Body of pancreas (tissue), 4 donors: ENCODE measurements at regions not wholly inside any gene's neighbourhood (a gene's known extent, or its start where the extent isn't known, plus 50 kb on each side); places are given as distances from the start of the nearest gene placed in this dataset.

Experiments
- POLR2A ChIP-seq, 3 donors: fragments of 450-650 bp; IDR thresholded peaks; one replicate each; pipeline ENCODE4 v1.6.1; 2016; ENCODE audit warnings: antibody characterized with exemption in 3 of 3, mild to moderate bottlenecking in 2 of 3
- TF ChIP-seq, protein P1 (sequence below), 7 experiments: fragments of 450-650 bp in 4 of 7; fragments of 200-600 bp in 3 of 7; sonication (generic) in 3 of 7; IDR thresholded peaks; one replicate each; pipeline ENCODE4 v1.5.1; 2016 to 2019; ENCODE audit warnings: antibody characterized with exemption in 7 of 7

DNA sequence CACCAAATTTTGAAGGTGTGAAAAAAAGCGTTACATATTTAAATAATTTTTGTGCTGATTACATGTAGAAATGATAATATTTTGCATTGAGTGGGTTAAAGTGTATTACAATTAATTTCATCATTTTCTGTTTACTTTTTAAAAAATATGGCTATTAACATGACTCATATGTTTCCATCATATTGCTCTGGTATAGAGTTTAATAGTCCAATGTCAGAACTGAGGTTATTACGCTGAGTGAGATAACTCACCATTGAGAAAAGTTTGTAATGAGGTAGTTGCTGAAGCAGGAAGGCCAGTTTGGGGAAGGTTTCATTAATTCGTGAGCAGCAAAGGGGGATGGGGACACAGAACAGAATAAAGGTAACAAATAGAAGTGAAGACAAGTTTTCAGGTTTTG lies 865.7 kb upstream of the MGAT4C start:
- TF ChIP-seq, protein P1, sequence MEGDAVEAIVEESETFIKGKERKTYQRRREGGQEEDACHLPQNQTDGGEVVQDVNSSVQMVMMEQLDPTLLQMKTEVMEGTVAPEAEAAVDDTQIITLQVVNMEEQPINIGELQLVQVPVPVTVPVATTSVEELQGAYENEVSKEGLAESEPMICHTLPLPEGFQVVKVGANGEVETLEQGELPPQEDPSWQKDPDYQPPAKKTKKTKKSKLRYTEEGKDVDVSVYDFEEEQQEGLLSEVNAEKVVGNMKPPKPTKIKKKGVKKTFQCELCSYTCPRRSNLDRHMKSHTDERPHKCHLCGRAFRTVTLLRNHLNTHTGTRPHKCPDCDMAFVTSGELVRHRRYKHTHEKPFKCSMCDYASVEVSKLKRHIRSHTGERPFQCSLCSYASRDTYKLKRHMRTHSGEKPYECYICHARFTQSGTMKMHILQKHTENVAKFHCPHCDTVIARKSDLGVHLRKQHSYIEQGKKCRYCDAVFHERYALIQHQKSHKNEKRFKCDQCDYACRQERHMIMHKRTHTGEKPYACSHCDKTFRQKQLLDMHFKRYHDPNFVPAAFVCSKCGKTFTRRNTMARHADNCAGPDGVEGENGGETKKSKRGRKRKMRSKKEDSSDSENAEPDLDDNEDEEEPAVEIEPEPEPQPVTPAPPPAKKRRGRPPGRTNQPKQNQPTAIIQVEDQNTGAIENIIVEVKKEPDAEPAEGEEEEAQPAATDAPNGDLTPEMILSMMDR (IDR thresholded peaks at IDR 0.05) = no peak
- no peak for TF ChIP-seq POLR2A (IDR thresholded peaks at IDR 0.05)
